ENCODE measurements at regions not wholly inside any gene's neighbourhood (a gene's known extent, or its start where the extent isn't known, plus 50 kb on each side); places are given as distances from the start of the nearest gene placed in this dataset.
"Not testable (repeated sequence)": the region's sequence is repeated elsewhere in the genome, so short reads cannot be mapped to it uniquely, and the experiment has no call there.

- not testable (repeated sequence) for TF ChIP-seq CTCF (conservative IDR thresholded peaks at IDR 0.05 in 1 of 2, IDR thresholded peaks at IDR 0.05 in 1 of 2; ENCODE audit: extremely low read depth in 1 of 2, insufficient read depth in 1 of 2, low read depth in 1 of 2, low read length in 2 of 2); EZH2 (IDR thresholded peaks at IDR 0.05; ENCODE audit: borderline replicate concordance, low read length)
Observed at GRCh38 chr1:148219229-148219628, 67.1 kb upstream of the NBPF11 start.

All from mammary epithelial cell (primary cell).